Stimulated activated naive CD8-positive, alpha-beta T cell treated with anti-CD3 and anti-CD28 coated beads, Interleukin-15, amount 100 ng/mL, for 72 hours (primary cell): ENCODE measurements at regions not wholly inside any gene's neighbourhood (a gene's known extent, or its start where the extent isn't known, plus 50 kb on each side); places are given as distances from the start of the nearest gene placed in this dataset.
"Not testable (repeated sequence)": the region's sequence is repeated elsewhere in the genome, so short reads cannot be mapped to it uniquely, and the experiment has no call there.

ENCODE experiments used
- ATAC-seq: fragments of 150-1000 bp; cut with Tn5 transposase; 2 replicates; pipeline ENCODE4 v1.10.0; 2021; ENCODE audit warnings: mild to moderate bottlenecking, moderate library complexity
- DNase-seq, 2 donors: peaks; one replicate each; pipeline ENCODE4 v3.0.0; 2021 to 2022
- H3K27ac Mint-ChIP-seq, 2 donors: one replicate each; pipeline ENCODE4 v1.8.0; 2022; ENCODE audit warnings: mild to moderate bottlenecking in 2 of 2, mixed read lengths in 2 of 2, moderate library complexity in 2 of 2
- H3K27me3 Mint-ChIP-seq: one replicate; pipeline ENCODE4 v1.8.0; 2022; ENCODE audit warnings: mixed read lengths
- H3K4me1 Mint-ChIP-seq: one replicate; pipeline ENCODE4 v1.8.0; 2022; ENCODE audit warnings: mild to moderate bottlenecking, mixed read lengths
- H3K4me3 Mint-ChIP-seq, 2 donors: one replicate each; pipeline ENCODE4 v1.8.0; 2022; ENCODE audit warnings: mild to moderate bottlenecking in 2 of 2, mixed read lengths in 2 of 2, moderate library complexity in 1 of 2
- H3K9me3 Mint-ChIP-seq, 2 donors: one replicate each; pipeline ENCODE4 v1.8.0; 2022; ENCODE audit warnings: mixed read lengths in 2 of 2

- no peak overlapping the region for H3K4me3 Mint-ChIP-seq
- no peak for DNase-seq
- peaks cover 18% of the 10 kb centered on the region for H3K27me3 Mint-ChIP-seq
- H3K27ac Mint-ChIP-seq = no peak overlapping the region
- peaks cover 9% of the 10 kb centered on the region for H3K4me1 Mint-ChIP-seq
- ATAC-seq = no peak
- H3K9me3 Mint-ChIP-seq = no peaks in the 10 kb centered on the region
These were observed 68.4 kb upstream of the EPCAM start for GRCh38 chr2:47300609-47301276.

- DNase-seq = no peak
- Mint-ChIP-seq H3K4me3 (no peak overlapping the region), H3K27ac (no peak overlapping the region), H3K9me3 (no peaks in the 10 kb centered on the region), H3K27me3 (peaks cover 17% of the 10 kb centered on the region), H3K4me1 (peaks cover 9% of the 10 kb centered on the region)
- no peak for ATAC-seq
These were observed 69.0 kb upstream of the EPCAM start for GRCh38 chr2:47300081-47300480.

GRCh38 chr2:47299555-47299954 lies 69.6 kb upstream of the EPCAM start:
- peaks cover 9% of the 10 kb centered on the region for H3K4me1 Mint-ChIP-seq
- peaks cover 12% of the 10 kb centered on the region for H3K27me3 Mint-ChIP-seq
- no peak overlapping the region for H3K4me3 Mint-ChIP-seq
- H3K27ac Mint-ChIP-seq = no peak overlapping the region
- no peak for ATAC-seq
- DNase-seq = no peak
- H3K9me3 Mint-ChIP-seq = no peaks in the 10 kb centered on the region

- Mint-ChIP-seq H3K4me1 (peaks cover 9% of the 10 kb centered on the region), H3K27ac (no peak overlapping the region), H3K9me3 (no peaks in the 10 kb centered on the region), H3K27me3 (peaks cover 8% of the 10 kb centered on the region), H3K4me3 (no peak overlapping the region)
- ATAC-seq (no peak), DNase-seq (no peak)
These were observed 70.3 kb upstream of the EPCAM start for GRCh38 chr2:47298771-47299170.

- H3K9me3 Mint-ChIP-seq = no peaks in the 10 kb centered on the region
- ATAC-seq (no peak), DNase-seq (no peak)
- H3K27me3 Mint-ChIP-seq = no peaks in the 10 kb centered on the region
- no peak overlapping the region for H3K27ac Mint-ChIP-seq
- peaks cover 9% of the 10 kb centered on the region for H3K4me1 Mint-ChIP-seq
- H3K4me3 Mint-ChIP-seq = no peak overlapping the region
These were observed 71.2 kb upstream of the EPCAM start for GRCh38 chr2:47297767-47298425.

GRCh38 chr2:47295981-47296635 lies 73.0 kb upstream of the EPCAM start:
- ATAC-seq = no peak
- Mint-ChIP-seq H3K27me3 (no peaks in the 10 kb centered on the region), H3K9me3 (no peaks in the 10 kb centered on the region), H3K27ac (no peak overlapping the region), H3K4me3 (no peak overlapping the region), H3K4me1 (peaks cover 8% of the 10 kb centered on the region)
- no peak for DNase-seq

- DNase-seq (no peak), ATAC-seq (no peak)
- H3K27me3 Mint-ChIP-seq = no peaks in the 10 kb centered on the region
- no peak overlapping the region for H3K4me3 Mint-ChIP-seq
- no peak overlapping the region for H3K27ac Mint-ChIP-seq
- H3K4me1 Mint-ChIP-seq = peaks cover under 1% of the 10 kb centered on the region
- H3K9me3 Mint-ChIP-seq = no peaks in the 10 kb centered on the region
These were observed 73.8 kb upstream of the EPCAM start for GRCh38 chr2:47295131-47295980.

- H3K27ac Mint-ChIP-seq = no peak overlapping the region
- ATAC-seq (no peak), DNase-seq (no peak)
- no peaks in the 10 kb centered on the region for H3K27me3 Mint-ChIP-seq
- H3K4me3 Mint-ChIP-seq = no peak overlapping the region
- H3K9me3 Mint-ChIP-seq = no peaks in the 10 kb centered on the region
- H3K4me1 Mint-ChIP-seq = no peaks in the 10 kb centered on the region
These were observed 75.1 kb upstream of the EPCAM start for GRCh38 chr2:47293976-47294375.

- no peaks in the 10 kb centered on the region for H3K4me1 Mint-ChIP-seq
- no peak for ATAC-seq
- H3K27me3 Mint-ChIP-seq = no peaks in the 10 kb centered on the region
- no peak overlapping the region for H3K27ac Mint-ChIP-seq
- DNase-seq = no peak
- H3K9me3 Mint-ChIP-seq = no peaks in the 10 kb centered on the region
- no peak overlapping the region for H3K4me3 Mint-ChIP-seq
These were observed 80.2 kb upstream of the EPCAM start for GRCh38 chr2:47288864-47289263.

GRCh38 chr2:47283659-47284058 lies 85.5 kb upstream of the EPCAM start:
- no peak overlapping the region for H3K27ac Mint-ChIP-seq
- ATAC-seq = no peak
- no peaks in the 10 kb centered on the region for H3K27me3 Mint-ChIP-seq
- no peaks in the 10 kb centered on the region for H3K9me3 Mint-ChIP-seq
- no peak overlapping the region for H3K4me3 Mint-ChIP-seq
- DNase-seq = no peak
- H3K4me1 Mint-ChIP-seq = no peaks in the 10 kb centered on the region

- H3K27ac Mint-ChIP-seq = no peak overlapping the region
- H3K9me3 Mint-ChIP-seq = no peaks in the 10 kb centered on the region
- H3K27me3 Mint-ChIP-seq = no peaks in the 10 kb centered on the region
- DNase-seq = no peak
- no peak overlapping the region for H3K4me3 Mint-ChIP-seq
- no peak for ATAC-seq
- H3K4me1 Mint-ChIP-seq = no peaks in the 10 kb centered on the region
These were observed 86.4 kb upstream of the EPCAM start for GRCh38 chr2:47282621-47283272.

- DNase-seq, H3K27ac Mint-ChIP-seq, H3K4me3 Mint-ChIP-seq, H3K4me1 Mint-ChIP-seq, H3K27me3 Mint-ChIP-seq, ATAC-seq, H3K9me3 Mint-ChIP-seq: not testable (repeated sequence)
These were observed 89.6 kb upstream of the EPCAM start for GRCh38 chr2:47279525-47279924.

- Mint-ChIP-seq H3K9me3 (no peaks in the 10 kb centered on the region), H3K4me3 (no peak overlapping the region), H3K27ac (peak overlapping the region in 1 of 2 donors; percentile 62), H3K27me3 (no peaks in the 10 kb centered on the region), H3K4me1 (no peaks in the 10 kb centered on the region)
- no peak for ATAC-seq
- DNase-seq = no peak
These were observed 91.1 kb upstream of the EPCAM start for GRCh38 chr2:47277987-47278386.

- Mint-ChIP-seq H3K27me3 (no peaks in the 10 kb centered on the region), H3K4me3 (no peak overlapping the region), H3K9me3 (no peaks in the 10 kb centered on the region), H3K27ac (no peak overlapping the region), H3K4me1 (peaks cover 5% of the 10 kb centered on the region)
- ATAC-seq (no peak), DNase-seq (no peak)
These were observed 91.9 kb upstream of the EPCAM start for GRCh38 chr2:47277187-47277586.

GRCh38 chr2:47276061-47276460 lies 93.0 kb upstream of the EPCAM start:
- Mint-ChIP-seq H3K27ac (no peak overlapping the region), H3K4me3 (no peak overlapping the region), H3K9me3 (no peaks in the 10 kb centered on the region), H3K27me3 (no peaks in the 10 kb centered on the region), H3K4me1 (peaks cover 11% of the 10 kb centered on the region)
- DNase-seq (no peak), ATAC-seq (no peak)
